GM18499 (cell line): ENCODE measurements at regions not wholly inside any gene's neighbourhood (a gene's known extent, or its start where the extent isn't known, plus 50 kb on each side); places are given as distances from the start of the nearest gene placed in this dataset.
"Not testable (repeated sequence)": the region's sequence is repeated elsewhere in the genome, so short reads cannot be mapped to it uniquely, and the experiment has no call there.

Experiments
- ATAC-seq: cut with Tn5 transposase; IDR thresholded peaks from one replicate; pipeline ENCODE4 v1.9.1; 2021; ENCODE audit warnings: moderate number of reproducible peaks; ENCODE audit not compliant: insufficient read depth, unreplicated experiment

DNA sequence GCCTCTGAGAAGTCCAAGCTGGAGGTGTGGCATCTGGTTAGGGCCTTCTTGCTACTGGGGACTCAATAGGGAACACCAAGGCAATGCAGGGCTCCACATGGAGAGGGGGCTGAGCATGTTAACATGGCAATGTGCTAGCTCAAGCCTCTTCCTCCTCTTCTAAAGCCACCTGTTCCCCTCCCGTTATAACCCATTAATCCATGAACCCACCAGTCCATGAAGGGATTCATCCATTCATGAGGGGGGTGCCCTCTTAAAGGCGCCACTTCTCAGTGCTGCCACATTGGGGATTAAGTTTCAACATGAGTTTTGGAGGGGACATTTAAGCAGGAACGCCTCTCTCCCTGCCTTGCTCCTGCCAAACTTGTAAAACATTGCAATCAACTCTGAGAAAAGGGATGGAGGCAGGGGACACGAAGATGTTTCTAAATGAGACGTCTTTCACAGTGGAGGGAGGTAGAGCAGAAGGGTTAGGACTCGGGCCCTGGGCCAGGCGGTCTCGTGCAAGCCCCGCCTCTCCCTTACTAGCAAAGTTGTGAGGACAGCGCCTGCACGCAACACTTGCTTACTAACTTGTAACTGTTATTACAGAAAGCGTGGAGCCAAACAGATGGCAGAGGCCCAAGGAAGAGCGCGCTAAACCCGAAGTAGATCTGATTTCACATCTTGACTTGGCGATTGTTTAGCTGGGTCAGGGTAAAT, 118.2 kb upstream of the ZNF516 start:
- no peak for ATAC-seq

DNA sequence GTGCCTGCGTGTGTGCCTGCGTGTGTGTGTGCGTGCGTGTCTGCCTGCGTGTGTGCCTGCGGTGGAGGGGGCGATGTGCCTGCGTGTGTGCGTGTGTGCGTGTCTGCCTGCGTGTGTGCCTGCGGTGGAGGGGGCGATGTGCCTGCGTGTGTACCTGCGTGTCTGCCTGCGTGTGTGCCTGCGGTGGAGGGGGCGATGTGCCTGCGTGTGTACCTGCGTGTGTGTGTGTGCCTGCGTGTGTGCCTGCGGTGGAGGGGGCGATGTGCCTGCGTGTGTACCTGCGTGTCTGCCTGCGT, 116.7 kb upstream of the ZNF516 start:
- ATAC-seq = not testable (repeated sequence)

DNA sequence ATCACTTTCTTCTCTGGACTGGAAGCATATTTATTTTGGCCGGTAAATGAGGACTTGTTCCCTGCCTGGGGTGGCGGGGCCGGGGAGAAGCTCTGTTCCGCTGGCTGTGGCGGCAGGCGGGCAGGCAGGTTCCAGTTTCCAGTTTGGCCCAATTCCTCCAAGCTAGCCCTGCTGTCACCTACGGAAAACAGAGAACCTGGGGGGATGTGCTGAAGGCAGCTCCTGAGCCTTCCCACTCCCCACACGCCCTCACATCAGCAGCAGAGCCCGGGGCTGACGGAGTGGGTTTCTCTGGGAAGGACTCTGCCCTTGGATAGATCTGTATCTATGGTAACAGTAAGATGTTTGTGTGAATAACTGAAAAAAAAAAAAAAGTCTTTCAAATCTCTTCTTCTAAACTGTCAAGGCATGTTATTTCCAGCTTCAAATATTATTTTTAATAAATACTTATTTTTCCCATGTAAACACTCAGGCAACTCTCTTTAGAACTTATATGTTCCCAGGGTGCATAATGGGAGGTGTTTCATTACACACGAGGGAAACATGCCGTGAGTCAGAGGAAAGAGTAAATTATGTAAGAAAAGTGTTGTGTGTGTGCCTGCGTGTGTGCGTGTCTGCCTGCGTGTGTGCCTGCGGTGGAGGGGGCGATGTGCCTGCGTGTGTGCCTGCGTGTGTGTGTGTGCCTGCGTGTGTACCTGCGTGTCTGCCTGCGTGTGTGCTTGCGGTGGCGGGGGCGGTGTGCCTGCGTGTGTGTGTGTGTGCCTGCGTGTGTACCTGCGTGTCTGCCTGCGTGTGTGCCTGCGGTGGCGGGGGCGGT, 116.1 kb upstream of the ZNF516 start:
- ATAC-seq = no peak

DNA sequence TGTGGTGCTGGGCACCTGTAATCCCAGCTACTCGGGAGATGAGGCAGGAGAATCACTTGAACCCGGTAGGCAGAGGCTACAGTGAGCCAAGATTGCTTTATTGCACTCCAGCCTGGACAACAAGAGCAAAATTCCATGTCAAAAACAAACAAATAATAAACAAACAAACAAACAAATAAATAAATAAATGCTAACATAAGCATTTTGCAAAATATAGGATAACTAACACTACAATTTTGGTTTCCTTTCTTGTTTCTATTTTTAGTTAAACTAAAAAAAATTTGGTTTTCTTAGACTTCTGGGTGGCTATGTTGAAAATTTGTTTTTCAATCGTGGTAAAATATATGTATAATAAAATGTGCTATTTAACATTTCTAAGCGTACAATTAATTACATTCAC, 115.0 kb upstream of the ZNF516 start:
- no peak for ATAC-seq

DNA sequence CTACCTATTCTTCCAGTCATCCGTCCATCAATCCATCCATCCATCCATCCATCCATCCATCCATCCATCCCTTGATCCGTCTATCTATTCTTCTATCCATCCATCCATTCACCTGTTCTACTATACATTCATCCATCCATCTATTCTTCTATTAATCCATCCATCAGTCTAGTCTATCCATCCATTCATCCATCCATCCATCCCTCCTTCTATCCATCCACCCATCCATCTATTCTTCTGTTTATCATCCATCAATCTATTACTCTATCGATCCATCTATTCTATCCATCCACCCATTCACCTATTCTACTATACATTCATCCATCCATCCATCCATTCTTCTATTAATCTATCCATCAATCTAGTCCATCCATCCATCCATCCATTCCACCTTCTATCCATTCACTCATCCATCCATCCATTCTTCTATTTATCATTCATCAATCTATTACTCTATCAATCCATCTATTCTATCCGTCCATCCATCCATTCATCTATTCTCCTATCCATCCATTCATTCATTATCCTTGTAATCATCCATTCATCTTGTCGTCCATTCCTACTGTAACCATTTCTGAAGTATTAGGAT, 110.4 kb upstream of the ZNF516 start:
- ATAC-seq = no peak

DNA sequence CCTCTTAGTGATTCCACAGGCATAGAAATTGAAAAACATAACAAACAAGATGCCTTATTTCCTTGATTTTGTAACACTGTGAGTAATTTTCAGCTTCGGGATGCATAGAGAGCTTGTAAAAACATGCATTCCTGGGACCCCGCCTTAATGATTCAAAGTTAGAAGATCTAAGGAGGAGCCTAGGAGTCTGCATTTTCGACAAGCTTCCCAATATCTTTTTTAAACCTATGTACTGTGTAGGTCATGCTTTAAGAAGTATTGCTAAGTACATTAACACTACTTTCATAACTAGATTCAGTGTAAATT, 109.8 kb upstream of the ZNF516 start:
- no peak for ATAC-seq

DNA sequence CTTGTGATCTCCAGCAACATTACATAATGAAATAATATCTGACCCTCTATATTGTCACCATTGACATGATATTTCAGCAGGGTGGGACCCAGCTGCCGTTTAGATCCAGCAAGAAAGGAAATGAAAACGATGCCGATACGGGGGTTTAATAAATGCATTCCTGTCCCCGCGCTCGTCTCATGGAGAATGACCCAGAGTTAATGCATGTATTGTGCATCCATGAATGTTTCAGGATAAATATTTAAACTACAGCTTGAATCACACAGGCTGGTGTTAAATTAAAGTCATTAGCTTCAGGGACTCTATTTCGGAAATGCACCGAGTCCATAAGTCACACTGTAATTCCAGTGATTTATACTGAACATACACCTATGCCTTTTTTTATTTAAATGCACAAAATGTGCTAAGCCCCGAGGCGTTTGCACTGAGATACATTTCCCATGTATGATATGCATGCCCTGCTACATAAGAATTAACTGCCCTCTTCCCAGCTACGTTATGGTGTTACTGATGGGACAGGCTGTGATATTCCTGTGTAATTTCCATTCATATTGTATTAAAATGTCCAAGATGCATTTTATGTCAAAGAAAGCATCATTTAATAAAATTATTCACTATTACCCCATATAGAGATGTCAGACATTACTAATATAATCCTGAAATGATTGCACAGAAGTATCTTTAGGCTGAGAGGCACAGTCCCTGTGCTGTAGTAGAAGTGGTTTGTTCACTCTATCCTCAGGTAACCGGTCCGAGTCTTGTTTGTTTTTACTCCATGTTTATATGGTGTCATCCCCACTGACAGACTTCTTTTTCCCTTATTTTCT, 109.3 kb upstream of the ZNF516 start:
- no peak for ATAC-seq

DNA sequence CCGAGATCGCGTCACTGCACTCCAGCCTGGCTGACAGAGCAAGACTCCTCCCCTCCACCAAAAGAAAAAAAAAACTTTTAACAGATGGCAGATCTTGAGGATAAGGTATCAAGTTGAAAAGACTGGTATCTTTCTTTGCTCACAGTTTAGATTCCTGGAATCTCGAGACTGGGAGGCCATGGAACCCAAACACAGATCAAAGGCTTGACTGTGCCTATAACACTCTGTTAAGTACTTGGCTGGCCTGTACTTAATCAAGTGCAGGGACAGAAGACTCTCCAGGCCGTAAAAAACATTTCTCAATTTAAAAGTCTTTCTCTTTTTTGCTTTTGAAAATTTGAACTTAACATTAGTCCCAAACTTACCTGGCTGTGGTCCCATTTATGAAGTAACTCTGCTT, 107.1 kb upstream of the ZNF516 start:
- no peak for ATAC-seq

DNA sequence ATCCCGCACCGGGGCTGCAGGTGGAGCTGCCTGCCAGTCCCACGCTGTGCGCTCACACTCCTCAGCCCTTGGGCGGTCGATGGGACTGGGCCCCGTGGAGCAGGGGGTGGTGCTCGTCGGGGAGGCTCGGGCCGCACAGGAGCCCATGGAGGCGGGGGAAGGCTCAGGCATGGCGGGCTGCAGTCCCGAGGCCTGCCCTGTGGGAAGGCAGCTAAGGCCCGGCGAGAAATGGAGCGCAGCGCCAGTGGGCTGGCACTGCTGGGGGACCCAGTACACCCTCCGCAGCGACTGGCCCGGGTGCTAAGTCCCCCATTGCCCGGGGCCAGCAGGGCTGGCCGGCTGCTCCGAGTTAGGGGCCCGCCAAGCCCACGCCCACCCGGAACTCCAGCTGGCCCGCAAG, 105.0 kb upstream of the ZNF516 start:
- not testable (repeated sequence) for ATAC-seq

DNA sequence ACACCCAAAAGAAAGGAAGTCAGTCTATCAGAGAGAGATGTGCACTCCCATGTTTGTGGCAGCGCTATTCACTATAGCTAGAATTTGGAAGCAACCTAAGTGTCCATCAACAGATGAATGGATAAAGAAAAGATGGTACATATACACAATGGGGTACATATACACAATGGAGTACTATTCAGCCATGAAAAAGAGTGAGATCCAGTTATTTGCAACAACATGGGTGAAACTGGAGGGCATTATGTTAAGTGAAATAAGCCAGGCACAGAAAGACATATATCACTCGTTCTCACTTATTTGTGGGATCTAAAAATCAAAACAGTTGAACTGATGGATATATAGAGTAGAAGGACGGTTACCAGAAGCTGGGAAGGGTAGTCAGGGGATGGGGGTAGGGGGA, 99.9 kb upstream of the ZNF516 start:
- no peak for ATAC-seq

DNA sequence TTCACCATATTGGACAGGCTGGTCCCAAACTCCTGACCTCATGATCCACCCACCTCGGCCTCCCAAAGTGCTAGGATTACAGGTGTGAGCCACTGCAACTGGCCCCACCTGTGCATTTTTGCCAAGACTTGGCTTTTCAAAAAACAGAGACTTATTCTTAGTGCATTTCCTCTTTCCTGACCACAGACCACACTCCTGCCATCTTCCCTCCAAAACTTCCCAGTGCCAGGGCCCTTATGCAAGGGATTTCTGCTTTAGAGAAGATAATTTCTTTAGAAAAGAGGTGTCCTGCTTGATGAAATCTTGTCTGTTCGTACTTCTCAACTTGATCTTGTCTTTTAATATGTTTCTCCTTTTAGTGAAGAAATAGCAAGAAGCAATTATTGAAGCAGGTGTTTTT, 98.8 kb upstream of the ZNF516 start:
- ATAC-seq = no peak

DNA sequence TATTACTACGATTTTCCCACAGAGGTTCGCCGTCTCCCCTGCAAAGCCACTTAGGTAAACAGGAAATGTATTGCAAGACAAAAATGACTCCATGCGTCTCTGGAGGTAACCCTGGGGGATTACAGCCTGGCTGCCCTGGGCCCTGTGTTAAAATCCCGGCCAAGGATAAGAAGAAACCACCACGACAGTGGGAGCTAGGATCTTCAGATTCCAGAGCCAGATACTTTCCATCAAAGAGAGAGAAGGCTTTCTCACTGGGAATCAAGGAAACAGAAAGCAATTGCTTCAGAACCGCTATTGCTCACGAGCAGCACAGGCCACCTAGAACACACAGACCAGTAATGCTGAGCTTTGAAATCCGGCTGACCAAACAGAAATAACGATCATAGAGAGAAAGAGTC, 97.9 kb upstream of the ZNF516 start:
- ATAC-seq = no peak

DNA sequence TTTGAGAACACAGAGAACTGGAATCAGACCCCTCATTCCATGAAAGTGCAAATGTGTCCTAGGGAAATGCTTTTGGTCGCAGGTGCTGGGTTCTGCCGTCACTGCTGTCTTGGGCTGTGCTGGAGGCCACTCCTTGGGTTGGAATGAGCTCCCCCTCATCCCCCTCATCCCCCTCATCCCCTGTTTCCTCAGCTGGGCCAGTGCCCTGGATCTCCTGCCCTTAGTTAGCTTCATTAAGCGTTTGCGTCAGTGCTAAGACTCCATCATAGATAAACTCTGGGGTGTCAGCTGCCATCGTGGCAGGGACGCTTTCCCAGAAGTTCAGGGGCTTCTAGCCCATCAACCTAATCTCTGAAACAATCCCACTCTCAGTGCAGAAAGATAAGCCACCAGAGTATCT, 97.1 kb upstream of the ZNF516 start:
- no peak for ATAC-seq

DNA sequence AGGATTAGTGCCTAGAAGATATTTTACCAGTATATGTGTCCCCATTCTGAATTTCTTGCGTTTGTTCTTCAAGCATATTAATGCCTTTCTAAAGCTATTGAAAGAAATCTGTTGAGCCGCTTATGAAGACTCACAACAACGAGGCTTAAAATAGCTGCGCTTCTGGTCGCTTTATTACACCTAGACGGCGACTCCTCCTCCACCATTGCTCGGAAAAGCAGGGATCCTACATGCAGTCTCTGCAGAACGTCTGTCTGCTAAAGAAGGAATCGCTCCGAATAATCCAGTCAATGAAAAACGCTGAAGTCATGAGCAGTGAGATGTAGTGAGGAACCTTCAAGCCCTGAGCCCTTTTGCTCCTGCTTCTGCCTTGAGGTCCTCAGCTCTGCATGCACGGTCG, 94.8 kb upstream of the ZNF516 start:
- ATAC-seq = no peak

DNA sequence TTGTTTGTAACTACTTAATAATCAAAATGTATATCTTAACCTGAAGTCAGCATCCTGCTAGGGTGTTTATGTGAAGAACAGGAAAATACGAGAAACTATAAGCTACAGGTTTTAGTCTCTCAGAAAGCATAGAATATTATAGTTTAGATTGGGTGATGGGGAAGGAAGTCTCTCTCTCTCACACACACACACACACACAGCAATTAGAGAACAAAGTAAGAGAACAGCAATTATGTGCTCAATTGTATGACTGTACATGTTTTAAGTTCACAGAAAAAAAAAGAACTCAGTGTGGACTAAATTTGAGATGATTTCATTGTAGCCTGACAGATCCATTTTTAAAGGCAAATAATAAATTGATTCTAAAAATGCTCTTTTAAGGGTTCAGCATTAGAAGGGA, 94.3 kb upstream of the ZNF516 start:
- no peak for ATAC-seq

DNA sequence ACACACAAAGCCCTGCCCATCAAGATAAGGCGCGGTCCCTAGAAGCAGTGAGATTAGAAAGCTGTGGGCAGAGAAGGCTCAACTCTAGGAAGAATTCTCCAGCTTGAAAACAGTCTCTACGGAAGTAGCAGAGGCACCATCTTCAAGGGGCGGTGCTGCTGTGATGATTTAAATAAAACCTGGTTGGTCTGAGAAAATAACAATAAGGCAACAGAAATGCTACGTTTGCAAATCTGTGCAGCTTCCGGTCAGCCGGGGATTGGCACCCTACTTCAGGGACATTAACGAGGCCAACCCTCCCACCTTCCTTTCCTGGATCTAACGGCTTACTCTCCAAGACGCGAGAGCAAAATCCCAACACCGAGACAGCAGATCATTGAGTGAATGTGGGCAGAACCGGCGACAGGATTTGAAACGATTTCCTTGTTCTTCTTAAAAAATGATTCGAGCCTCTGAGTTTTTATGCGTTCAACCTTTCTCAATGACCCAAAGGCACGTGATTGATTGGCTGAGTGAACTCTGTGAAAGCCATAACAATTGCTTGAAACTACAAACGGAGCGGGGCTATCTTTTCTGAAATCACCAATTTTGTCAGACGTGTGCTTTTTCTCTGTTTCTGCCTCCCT, 93.7 kb upstream of the ZNF516 start:
- ATAC-seq = no peak

DNA sequence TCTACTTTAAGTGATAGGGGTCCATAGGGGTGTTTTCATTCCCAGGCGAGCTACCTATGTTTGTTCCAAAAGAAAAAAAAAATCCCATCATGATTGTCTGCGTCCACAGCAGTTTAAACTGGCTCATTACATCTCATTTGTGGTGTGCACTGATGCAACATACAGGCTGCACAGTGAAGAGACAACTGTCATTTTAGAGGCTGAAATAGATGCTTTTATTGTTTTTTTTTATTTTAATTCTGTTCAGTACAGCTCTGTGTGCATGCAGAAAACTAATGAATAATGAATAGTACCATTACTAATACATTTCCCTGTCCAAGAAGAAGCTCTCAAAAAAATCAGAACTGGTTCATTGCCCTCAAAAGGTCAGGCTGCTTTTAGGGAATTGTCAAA, 92.8 kb upstream of the ZNF516 start:
- ATAC-seq = no peak

DNA sequence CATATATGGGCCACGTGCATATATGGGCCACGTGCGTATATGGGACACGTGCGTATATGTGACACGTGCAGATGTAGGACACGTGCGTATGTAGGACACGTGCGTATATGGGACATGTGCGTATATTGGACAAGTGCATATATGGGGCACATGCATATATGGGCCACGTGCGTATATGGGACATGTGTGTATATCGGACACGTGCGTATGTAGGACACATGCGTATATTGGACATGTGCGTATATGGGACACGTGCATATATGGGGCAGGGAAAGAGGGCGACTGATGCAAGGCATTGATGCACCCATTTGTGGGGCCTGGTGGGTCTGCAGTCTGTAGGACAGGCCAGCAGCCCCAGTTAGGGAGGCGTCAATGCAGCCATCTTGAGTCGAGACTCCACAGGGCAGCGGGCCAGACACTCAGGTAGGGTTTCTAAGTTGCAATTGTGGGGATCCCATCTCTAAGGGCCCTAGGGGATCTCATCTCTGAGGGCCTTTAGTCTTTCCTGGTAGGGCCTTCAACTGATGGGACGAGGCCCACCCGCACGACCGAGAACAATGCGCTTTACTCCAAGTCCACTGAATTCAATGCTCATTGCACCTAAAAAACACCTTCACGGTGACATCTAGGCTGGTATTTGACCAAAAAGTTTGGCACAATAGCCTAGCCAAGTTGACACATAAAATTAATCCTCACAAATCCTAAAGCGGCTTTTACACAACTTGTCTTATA, 92.3 kb upstream of the ZNF516 start:
- ATAC-seq = no peak

DNA sequence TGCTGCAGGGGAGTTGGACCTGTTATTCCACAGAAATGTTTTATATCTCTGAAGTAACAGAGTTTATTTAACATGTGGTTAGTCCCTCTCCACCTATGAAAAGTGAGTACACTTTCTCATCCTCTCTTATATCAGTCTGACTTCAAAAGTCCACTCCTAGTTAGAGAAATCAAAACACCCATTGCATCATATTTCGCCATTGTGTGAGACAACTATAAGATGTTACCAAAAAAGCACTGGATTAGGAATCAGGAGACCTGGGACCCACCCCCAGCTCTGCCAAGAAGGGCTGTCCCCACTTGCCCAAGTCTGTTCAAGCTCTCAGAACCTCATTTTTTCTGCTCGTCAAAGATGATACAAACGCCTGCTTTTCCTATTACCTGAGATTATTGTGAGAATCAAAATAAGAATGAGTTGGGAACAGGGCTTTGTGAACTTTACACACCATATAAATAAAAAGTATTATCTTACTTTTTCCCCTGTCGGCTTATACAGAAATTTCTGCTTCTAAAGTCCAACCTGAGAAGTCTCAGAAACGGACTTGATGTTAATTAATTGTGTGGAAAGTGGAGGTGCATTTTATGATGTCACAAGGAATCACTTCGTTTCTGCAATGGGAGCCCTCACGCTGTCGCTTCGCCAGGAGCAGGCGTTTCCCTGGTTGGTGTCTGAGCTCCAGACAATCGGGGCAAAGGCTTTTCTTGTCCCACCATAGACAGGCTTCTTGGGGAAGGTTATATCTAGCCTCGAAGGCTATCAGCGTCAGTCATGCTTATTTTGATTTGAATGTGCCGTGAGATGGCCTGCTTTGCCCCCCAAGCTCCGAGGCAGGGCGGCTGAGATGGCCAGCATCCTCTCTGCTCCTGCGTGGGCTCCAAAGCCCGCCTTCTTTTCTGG, 89.6 kb upstream of the ZNF516 start:
- no peak for ATAC-seq
